IMR-90 (cell line): ENCODE measurements at regions not wholly inside any gene's neighbourhood (a gene's known extent, or its start where the extent isn't known, plus 50 kb on each side); places are given as distances from the start of the nearest gene placed in this dataset.

Source experiments
- ATAC-seq: fragments of 200-7000 bp; cut with Tn5 transposase; 2 replicates; pipeline ENCODE4 v1.9.1; 2020; ENCODE audit warnings: low read depth, mild to moderate bottlenecking, moderate library complexity
- BruUV-seq: library from RNA; stranded (reverse); fragments of 400-500 nt; replicated peaks from 2 replicates; lab custom pipeline; 2021; lab: Mats Ljungman, UMichigan
- CTCF ChIA-PET: fragments of 300-600 bp; formaldehyde crosslinking; extraction: SDS; loops from one replicate; lab custom pipeline; 2021; ENCODE audit warnings: antibody characterized with exemption; lab: Yijun Ruan, JAX
- POLR2A ChIA-PET: fragments of 300-600 bp; sonication (Branson Sonifier 250); formaldehyde crosslinking; loops from one replicate; lab custom pipeline; 2022; ENCODE audit warnings: antibody characterized with exemption; ENCODE audit not compliant: unreplicated experiment; lab: Charles Lee
- DNase-seq: peaks from one replicate; pipeline ENCODE4 v3.0.0; 2013
- H2AFZ ChIP-seq: replicated peaks from 2 replicates; pipeline ENCODE3; 2013; ENCODE audit warnings: low read length, mild to moderate bottlenecking; ENCODE audit not compliant: poor library complexity
- H2AK5ac ChIP-seq: 2 replicates; pipeline ENCODE4 v1.6.1; 2013; ENCODE audit warnings: low read depth, low read length, inconsistent platforms
- H2AK9ac ChIP-seq: replicated peaks from 2 replicates; pipeline ENCODE3; 2013; ENCODE audit warnings: mild to moderate bottlenecking, low read depth, low read length, moderate library complexity; ENCODE audit not compliant: poor library complexity
- H2BK120ac ChIP-seq: 2 replicates; pipeline ENCODE4 v1.6.1; 2013; ENCODE audit warnings: low read depth, low read length, inconsistent platforms
- H2BK15ac ChIP-seq: 3 replicates; pipeline ENCODE4 v1.6.1; 2013; ENCODE audit warnings: low read depth, low read length, inconsistent platforms
- H2BK20ac ChIP-seq: 2 replicates; pipeline ENCODE4 v1.6.1; 2013; ENCODE audit warnings: low read depth, mild to moderate bottlenecking, inconsistent platforms, low read length, moderate library complexity
- H2BK5ac ChIP-seq: 2 replicates; pipeline ENCODE4 v1.6.1; 2013; ENCODE audit warnings: mild to moderate bottlenecking, low read depth, low read length, inconsistent platforms; ENCODE audit not compliant: poor library complexity, severe bottlenecking
- H3K14ac ChIP-seq: replicated peaks from 2 replicates; pipeline ENCODE4 v1.6.1; 2013; ENCODE audit warnings: low read depth, low read length, inconsistent platforms
- H3K18ac ChIP-seq: 2 replicates; pipeline ENCODE4 v1.6.1; 2013; ENCODE audit warnings: low read depth, low read length, control low read depth
- H3K23ac ChIP-seq: 2 replicates; pipeline ENCODE4 v1.6.1; 2013; ENCODE audit warnings: low read depth, low read length, inconsistent platforms
- H3K27ac ChIP-seq: 2 replicates; pipeline ENCODE4 v1.5.1; 2013; ENCODE audit warnings: mild to moderate bottlenecking, control low read depth, low read length; ENCODE audit not compliant: insufficient read depth
- H3K27me3 ChIP-seq: 2 replicates; pipeline ENCODE4 v1.6.1; 2013; ENCODE audit warnings: low read length; ENCODE audit not compliant: control insufficient read depth, insufficient read depth
- H3K36me3 ChIP-seq: 2 replicates; pipeline ENCODE4 v1.6.1; 2013; ENCODE audit warnings: low read length, mixed read lengths; ENCODE audit not compliant: control insufficient read depth, insufficient read depth
- H3K4ac ChIP-seq: 2 replicates; pipeline ENCODE4 v1.6.1; 2013; ENCODE audit warnings: low read depth, low read length, inconsistent platforms
- H3K4me1 ChIP-seq: 2 replicates; pipeline ENCODE4 v1.6.1; 2013; ENCODE audit warnings: low read length, mixed read lengths; ENCODE audit not compliant: control insufficient read depth, insufficient read depth
- H3K4me2 ChIP-seq: 2 replicates; pipeline ENCODE4 v1.6.1; 2013; ENCODE audit warnings: low read depth, mild to moderate bottlenecking, control low read depth, low read length, moderate library complexity
- H3K4me3 ChIP-seq: 2 replicates; pipeline ENCODE4 v1.5.1; 2013; ENCODE audit warnings: low read depth, mild to moderate bottlenecking, control low read depth, low read length, moderate library complexity; ENCODE audit not compliant: insufficient read depth
- H3K56ac ChIP-seq: 2 replicates; pipeline ENCODE4 v1.6.1; 2013; ENCODE audit warnings: low read length, inconsistent platforms; ENCODE audit not compliant: insufficient read depth; ENCODE audit errors: extremely low read depth
- H3K79me1 ChIP-seq, 2 experiments: 2 replicates each; pipeline ENCODE4 v1.6.1; 2013; ENCODE audit warnings: low read length in 2 of 2, inconsistent platforms in 1 of 2, low read depth in 1 of 2
- H3K9ac ChIP-seq: 2 replicates; pipeline ENCODE4 v1.6.1; 2013; ENCODE audit warnings: low read depth, low read length, control low read depth
- H3K9me1 ChIP-seq: 2 replicates; pipeline ENCODE4 v1.6.1; 2013; ENCODE audit warnings: low read length, inconsistent platforms; ENCODE audit not compliant: insufficient read depth
- H3K9me3 ChIP-seq: 2 replicates; pipeline ENCODE4 v1.6.1; 2013; ENCODE audit warnings: low read length; ENCODE audit not compliant: control insufficient read depth, insufficient read depth
- H4K20me1 ChIP-seq: 2 replicates; pipeline ENCODE4 v1.6.1; 2013; ENCODE audit warnings: low read length, inconsistent platforms; ENCODE audit not compliant: insufficient read depth
- H4K5ac ChIP-seq: 2 replicates; pipeline ENCODE4 v1.6.1; 2013; ENCODE audit warnings: mild to moderate bottlenecking, low read depth, low read length, control low read depth
- H4K8ac ChIP-seq, 2 experiments: 2 replicates each; pipeline ENCODE4 v1.6.1; 2013; ENCODE audit warnings: low read depth in 2 of 2, low read length in 2 of 2, control low read depth in 1 of 2, inconsistent platforms in 1 of 2
- H4K91ac ChIP-seq: 2 replicates; pipeline ENCODE4 v1.6.1; 2013; ENCODE audit warnings: low read depth, low read length, inconsistent platforms; ENCODE audit not compliant: insufficient read depth
- BHLHE40 ChIP-seq: fragments of 150-350 bp; IDR thresholded peaks from 2 replicates; pipeline ENCODE4 v1.6.1; 2016; ENCODE audit warnings: mild to moderate bottlenecking, low read depth, low read length
- CEBPB ChIP-seq: IDR thresholded peaks from 2 replicates; pipeline ENCODE4 v1.6.1; 2012; ENCODE audit warnings: low read depth, low read length, improper control_type of control experiment
- CHD1 ChIP-seq: IDR thresholded peaks from 2 replicates; pipeline ENCODE4 v1.6.1; 2012; ENCODE audit warnings: low read depth, low read length, improper control_type of control experiment
- CTCF ChIP-seq: conservative IDR thresholded peaks from 2 replicates; pipeline ENCODE4 v1.5.1; 2012; ENCODE audit warnings: mild to moderate bottlenecking, low read depth, low read length, improper control_type of control experiment
- ELK1 ChIP-seq: fragments of 150-350 bp; IDR thresholded peaks from 2 replicates; pipeline ENCODE4 v1.6.1; 2016; ENCODE audit warnings: low read depth, mild to moderate bottlenecking, low read length, moderate library complexity, borderline replicate concordance
- FOS ChIP-seq: fragments of 150-350 bp; IDR thresholded peaks from 2 replicates; pipeline ENCODE4 v1.6.1; 2016; ENCODE audit warnings: low read depth, low read length
- MAFK ChIP-seq: IDR thresholded peaks from 2 replicates; pipeline ENCODE4 v1.6.1; 2012; ENCODE audit warnings: low read depth, low read length, improper control_type of control experiment
- MAZ ChIP-seq: IDR thresholded peaks from 2 replicates; pipeline ENCODE4 v1.6.1; 2012; ENCODE audit warnings: low read depth, mild to moderate bottlenecking, low read length, improper control_type of control experiment, moderate library complexity, borderline replicate concordance
- MXI1 ChIP-seq: IDR thresholded peaks from 2 replicates; pipeline ENCODE4 v1.6.1; 2012; ENCODE audit warnings: low read depth, mild to moderate bottlenecking, low read length, moderate library complexity, borderline replicate concordance
- NFE2L2 ChIP-seq: fragments of 150-350 bp; IDR thresholded peaks from 2 replicates; pipeline ENCODE4 v1.6.1; 2016; ENCODE audit warnings: low read depth, mild to moderate bottlenecking, low read length
- POLR2A ChIP-seq: IDR thresholded peaks from 2 replicates; pipeline ENCODE4 v1.6.1; 2012; ENCODE audit warnings: mild to moderate bottlenecking, low read depth, low read length
- RAD21 ChIP-seq: IDR thresholded peaks from 2 replicates; pipeline ENCODE4 v1.6.1; 2012; ENCODE audit warnings: low read length, improper control_type of control experiment
- RCOR1 ChIP-seq: IDR thresholded peaks from 2 replicates; pipeline ENCODE4 v1.6.1; 2012; ENCODE audit warnings: mild to moderate bottlenecking, low read length, improper control_type of control experiment; ENCODE audit not compliant: insufficient replicate concordance
- RFX5 ChIP-seq: IDR thresholded peaks from 2 replicates; pipeline ENCODE4 v1.8.0; 2012; ENCODE audit warnings: low read depth, mild to moderate bottlenecking, low read length, moderate library complexity
- SMC3 ChIP-seq: fragments of 150-350 bp; IDR thresholded peaks from 2 replicates; pipeline ENCODE4 v1.6.1; 2016; ENCODE audit warnings: low read depth, mild to moderate bottlenecking, antibody characterized with exemption, low read length, moderate library complexity
- USF2 ChIP-seq: fragments of 150-350 bp; IDR thresholded peaks from 2 replicates; pipeline ENCODE4 v1.6.1; 2017; ENCODE audit warnings: mild to moderate bottlenecking, antibody characterized with exemption, low read length, low read depth
- WGBS, 2 experiments: methylation state at CpG; one replicate each; pipeline versions ENCODE4 v1.1.5 to v1.1.7; 2013; ENCODE audit warnings: missing lambda C conversion rate in 2 of 2; ENCODE audit not compliant: insufficient read length in 1 of 2; ENCODE audit errors: extremely low coverage in 2 of 2; 5-methylcytosine and 5-hydroxymethylcytosine counted together
- dilution Hi-C: fragments of 300-500 bp; cut with HindIII; formaldehyde crosslinking; loops from one replicate; pipeline ENCODE4 v1.14.3; 2018; ENCODE audit warnings: low sequenced_read_pairs; ENCODE audit not compliant: unreplicated experiment
- in situ Hi-C: fragments of 300-500 bp; cut with MboI; formaldehyde crosslinking; loops from 3 replicates; pipeline ENCODE4 v1.14.3; 2019; ENCODE audit warnings: low sequenced_read_pairs, inconsistent platforms, mixed read lengths
- intact Hi-C: fragments of 100-400 bp; cut with micrococcal nuclease; formaldehyde crosslinking; loops from 2 replicates; pipeline ENCODE4 v1.10.0; 2022

GRCh38 chr2:60351802-60352201 lies 201.7 kb downstream of the BCL11A start (continued):
- TF ChIP-seq RCOR1 = no peak

GRCh38 chr2:60351321-60351720 lies 202.1 kb downstream of the BCL11A start:
- H3K27ac ChIP-seq = no peak overlapping the region
- H3K56ac ChIP-seq = no peak overlapping the region
- in situ Hi-C loops (no loop called here), dilution Hi-C loops (no loop called here), intact Hi-C loops (no loop called here)
- POLR2A ChIA-PET = no interaction called here
- no peaks in the 10 kb centered on the region for H3K36me3 ChIP-seq
- no peak overlapping the region for H4K5ac ChIP-seq
- no peak overlapping the region for H3K23ac ChIP-seq
- no peak overlapping the region for H2BK20ac ChIP-seq
- no peak overlapping the region for H4K91ac ChIP-seq
- H4K8ac ChIP-seq = no peak overlapping the region
- TF ChIP-seq BHLHE40 (no peak), MXI1 (no peak), RFX5 (no peak), POLR2A (no peak), FOS (no peak), NFE2L2 (no peak), USF2 (no peak), ELK1 (no peak), RCOR1 (no peak), CTCF (no peak), CEBPB (no peak), SMC3 (no peak), RAD21 (no peak), CHD1 (no peak), MAZ (no peak), MAFK (no peak)
- H2BK15ac ChIP-seq = no peak overlapping the region
- WGBS, 2 experiments = no CpG with 5 or more reads among the region's 4 CpGs
- H3K4me3 ChIP-seq = no peak overlapping the region
- H2BK5ac ChIP-seq = no peak overlapping the region
- H3K9me1 ChIP-seq = no peaks in the 10 kb centered on the region
- no peak overlapping the region for H2AFZ ChIP-seq
- ATAC-seq = no peak
- no peak for DNase-seq
- CTCF ChIA-PET = no interaction called here
- no peak overlapping the region for H3K4me2 ChIP-seq
- no peaks in the 10 kb centered on the region for H3K79me1 ChIP-seq
- no peak overlapping the region for H2AK9ac ChIP-seq
- H2AK5ac ChIP-seq = no peak overlapping the region
- no peak overlapping the region for H3K18ac ChIP-seq
- no peak overlapping the region for H3K14ac ChIP-seq
- no peak overlapping the region for H2BK120ac ChIP-seq
- no TSS peak for BruUV-seq
- H3K27me3 ChIP-seq = no peaks in the 10 kb centered on the region
- no peaks in the 10 kb centered on the region for H3K9me3 ChIP-seq
- H3K4ac ChIP-seq = no peak overlapping the region
- no peak overlapping the region for H3K9ac ChIP-seq
- no peaks in the 10 kb centered on the region for H4K20me1 ChIP-seq
- H3K4me1 ChIP-seq = no peaks in the 10 kb centered on the region
